SK-N-SH treated with all-trans-retinoic acid at 6 μM for 48 hours (cell line): ENCODE measurements at regions not wholly inside any gene's neighbourhood (a gene's known extent, or its start where the extent isn't known, plus 50 kb on each side); places are given as distances from the start of the nearest gene placed in this dataset.

ENCODE experiments used
- CSDC2 ChIP-seq: fragments of 250-450 bp; sonication (Bioruptor Pico); IDR thresholded peaks from 2 replicates; pipeline ENCODE4 v1.5.0; 2020; ENCODE audit warnings: mild to moderate bottlenecking, moderate library complexity
- ESRRG ChIP-seq: fragments of 250-450 bp; sonication (Bioruptor Pico); IDR thresholded peaks from 2 replicates; pipeline ENCODE4 v1.6.1; 2021; ENCODE audit warnings: mild to moderate bottlenecking
- GLIS3 ChIP-seq: fragments of 250-450 bp; sonication (Bioruptor Pico); IDR thresholded peaks from 2 replicates; pipeline ENCODE4 v1.5.0; 2020; ENCODE audit warnings: mild to moderate bottlenecking, moderate library complexity
- ISL1 ChIP-seq: fragments of 250-450 bp; sonication (Bioruptor Pico); IDR thresholded peaks from 2 replicates; pipeline ENCODE4 v2.1.2; 2022; ENCODE audit warnings: mild to moderate bottlenecking, moderate library complexity
- SNAI2 ChIP-seq: fragments of 250-450 bp; sonication (Bioruptor Pico); IDR thresholded peaks from 2 replicates; pipeline ENCODE4 v1.5.0; 2020; ENCODE audit warnings: mild to moderate bottlenecking, moderate library complexity
- ZC3H10 ChIP-seq: fragments of 250-450 bp; sonication (Bioruptor Pico); IDR thresholded peaks from 2 replicates; pipeline ENCODE4 v1.5.1; 2021; ENCODE audit warnings: mild to moderate bottlenecking, moderate library complexity
- ZFP3 ChIP-seq: fragments of 250-450 bp; sonication (Bioruptor Pico); IDR thresholded peaks from 2 replicates; pipeline ENCODE4 v1.5.0; 2020; ENCODE audit warnings: mild to moderate bottlenecking, moderate library complexity
- ZFP30 ChIP-seq: fragments of 450-650 bp; formaldehyde crosslinking; IDR thresholded peaks from 2 replicates; pipeline ENCODE4 v1.5.0; 2022; ENCODE audit warnings: mild to moderate bottlenecking, moderate library complexity
- ZNF70 ChIP-seq: fragments of 450-650 bp; formaldehyde crosslinking; IDR thresholded peaks from 2 replicates; pipeline ENCODE4 v1.5.0; 2020; ENCODE audit warnings: mild to moderate bottlenecking, moderate library complexity
- TF ChIP-seq, protein P1 (sequence below): fragments of 250-450 bp; sonication (Bioruptor Pico); IDR thresholded peaks from 2 replicates; pipeline ENCODE4 v1.8.0; 2020; ENCODE audit warnings: mild to moderate bottlenecking, moderate library complexity, borderline replicate concordance

DNA sequence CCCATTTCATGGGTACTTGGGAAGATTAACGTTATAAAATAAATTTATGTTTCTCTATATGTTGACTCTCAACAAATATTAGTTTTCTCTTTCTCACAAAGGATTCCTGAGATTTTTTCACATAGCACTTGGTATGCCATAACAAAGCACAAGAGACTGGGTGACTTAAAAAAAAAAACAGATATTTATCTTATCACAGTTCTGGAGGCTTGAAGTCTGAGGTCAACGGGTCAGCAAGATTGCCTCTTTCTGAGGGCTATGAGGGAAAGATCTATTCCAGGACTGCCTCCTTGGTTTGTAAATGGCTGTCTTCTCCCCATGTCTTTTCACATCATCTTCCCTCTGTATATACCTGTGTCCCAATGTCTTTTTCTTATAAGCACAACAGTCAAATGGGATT, 153.5 kb upstream of the DIO2 start:
- TF ChIP-seq SNAI2 (CRISPR knock-in tag) (no peak), GLIS3 (CRISPR knock-in tag) (no peak), ZNF70 (CRISPR knock-in tag) (no peak), ZFP30 (no peak), ZC3H10 (no peak), CSDC2 (CRISPR knock-in tag) (no peak), ZFP3 (CRISPR knock-in tag) (no peak), ESRRG (no peak), ISL1 (CRISPR knock-in tag) (no peak)
- TF ChIP-seq, protein P1, sequence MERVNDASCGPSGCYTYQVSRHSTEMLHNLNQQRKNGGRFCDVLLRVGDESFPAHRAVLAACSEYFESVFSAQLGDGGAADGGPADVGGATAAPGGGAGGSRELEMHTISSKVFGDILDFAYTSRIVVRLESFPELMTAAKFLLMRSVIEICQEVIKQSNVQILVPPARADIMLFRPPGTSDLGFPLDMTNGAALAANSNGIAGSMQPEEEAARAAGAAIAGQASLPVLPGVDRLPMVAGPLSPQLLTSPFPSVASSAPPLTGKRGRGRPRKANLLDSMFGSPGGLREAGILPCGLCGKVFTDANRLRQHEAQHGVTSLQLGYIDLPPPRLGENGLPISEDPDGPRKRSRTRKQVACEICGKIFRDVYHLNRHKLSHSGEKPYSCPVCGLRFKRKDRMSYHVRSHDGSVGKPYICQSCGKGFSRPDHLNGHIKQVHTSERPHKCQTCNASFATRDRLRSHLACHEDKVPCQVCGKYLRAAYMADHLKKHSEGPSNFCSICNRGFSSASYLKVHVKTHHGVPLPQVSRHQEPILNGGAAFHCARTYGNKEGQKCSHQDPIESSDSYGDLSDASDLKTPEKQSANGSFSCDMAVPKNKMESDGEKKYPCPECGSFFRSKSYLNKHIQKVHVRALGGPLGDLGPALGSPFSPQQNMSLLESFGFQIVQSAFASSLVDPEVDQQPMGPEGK (CRISPR knock-in tag): no peak
